K562 (cell line): ENCODE measurements at regions not wholly inside any gene's neighbourhood (a gene's known extent, or its start where the extent isn't known, plus 50 kb on each side); places are given as distances from the start of the nearest gene placed in this dataset.

Source experiments
- ATAC-seq: fragments of 200-7000 bp; cut with Tn5 transposase; 3 replicates; pipeline ENCODE4 v1.9.1; 2020; ENCODE audit warnings: moderate library complexity
- BruUV-seq: library from RNA; stranded (reverse); fragments of 400-500 nt; replicated peaks from 2 replicates; lab custom pipeline; 2021; lab: Mats Ljungman, UMichigan
- CTCF ChIA-PET: fragments of 300-600 bp; formaldehyde crosslinking; extraction: SDS; loops from one replicate; lab custom pipeline; 2021; ENCODE audit warnings: low intra/inter-chr PET ratio; lab: Yijun Ruan, JAX
- POLR2A ChIA-PET: fragments of 300-600, 350-650 bp; sonication (Branson Sonifier 250); formaldehyde crosslinking; extraction: SDS; loops from one replicate; lab custom pipeline; 2021; ENCODE audit warnings: antibody characterized with exemption, inconsistent platforms; lab: Yijun Ruan, JAX
- DNase-seq, 4 experiments: peaks; one replicate each; pipeline versions ENCODE4 v3.0.0 to v3.0.0-alpha.2; 2011 to 2018; ENCODE audit warnings: low spot score in 3 of 4, mixed read lengths in 3 of 4; ENCODE audit errors: extremely low read depth in 1 of 4
- FAIRE-seq: peaks from 2 replicates; lab custom pipeline; 2011; peaks lifted over from hg19 to GRCh38; lab: Jason Lieb, UNC
- H2AFZ ChIP-seq: 2 replicates; pipeline ENCODE4 v1.6.0; 2011; ENCODE audit warnings: low read depth, low read length, control low read depth, inconsistent platforms
- H3K27ac ChIP-seq: fragments of 200-600 bp; 3 replicates; pipeline ENCODE4 v1.8.0; 2011; ENCODE audit warnings: low read depth, mild to moderate bottlenecking, control low read depth, inconsistent platforms, low read length, moderate library complexity, mixed read lengths; ENCODE audit errors: extremely low read depth
- H3K27me3 ChIP-seq, 2 experiments: fragments of 300-600 bp in 1 of 2; 2 replicates in 1 of 2; 3 replicates in 1 of 2; pipeline versions ENCODE4 v1.6.0 to v1.8.0; 2011; ENCODE audit warnings: inconsistent platforms in 2 of 2, low read length in 2 of 2, mild to moderate bottlenecking in 1 of 2, mixed read lengths in 1 of 2, moderate library complexity in 1 of 2; ENCODE audit not compliant: control insufficient read depth in 2 of 2, insufficient read depth in 2 of 2
- H3K36me3 ChIP-seq: fragments of 300-600 bp; 3 replicates; pipeline ENCODE4 v1.8.0; 2011; ENCODE audit warnings: mild to moderate bottlenecking, low read length, inconsistent platforms; ENCODE audit not compliant: control insufficient read depth, insufficient read depth
- H3K4me1 ChIP-seq, 2 experiments: fragments of 200-600 bp in 1 of 2; replicated peaks in 1 of 2; 2 replicates in 1 of 2; 3 replicates in 1 of 2; pipeline versions ENCODE4 v1.5.1 to v1.8.0; 2011; ENCODE audit warnings: inconsistent platforms in 2 of 2, low read length in 2 of 2, mild to moderate bottlenecking in 1 of 2, mixed read lengths in 1 of 2, moderate library complexity in 1 of 2; ENCODE audit not compliant: control insufficient read depth in 2 of 2, insufficient read depth in 2 of 2
- H3K4me2 ChIP-seq: 2 replicates; pipeline ENCODE4 v1.6.1; 2011; ENCODE audit warnings: low read length, control low read depth, inconsistent platforms, mixed read lengths; ENCODE audit not compliant: insufficient read depth
- H3K4me3 ChIP-seq: fragments of 200-600 bp; sonication (generic), shearing (Covaris generic); 2 replicates; pipeline ENCODE4 v1.5.1; 2016; ENCODE audit warnings: control low read depth, inconsistent platforms
- H3K79me2 ChIP-seq: fragments of 200-600 bp; 3 replicates; pipeline ENCODE4 v1.8.0; 2011; ENCODE audit warnings: low read length, inconsistent platforms; ENCODE audit not compliant: control insufficient read depth, insufficient read depth
- H3K9ac ChIP-seq, 2 experiments: 2 replicates each; pipeline versions ENCODE4 v1.6.0 to v1.6.1; 2011; ENCODE audit warnings: low read depth in 2 of 2, low read length in 2 of 2, control low read depth in 1 of 2, inconsistent platforms in 1 of 2, mild to moderate bottlenecking in 1 of 2, mixed read lengths in 1 of 2; ENCODE audit not compliant: insufficient read depth in 1 of 2
- H3K9me1 ChIP-seq: one replicate; pipeline ENCODE4 v1.6.0; 2011; ENCODE audit warnings: inconsistent platforms, mild to moderate bottlenecking, low read length, moderate library complexity; ENCODE audit not compliant: control insufficient read depth, insufficient read depth
- H3K9me3 ChIP-seq: replicated peaks from 2 replicates; pipeline ENCODE4 v1.5.1; 2011; ENCODE audit warnings: low read depth, low read length, inconsistent platforms; ENCODE audit not compliant: control insufficient read depth, insufficient read depth
- H4K20me1 ChIP-seq: replicated peaks from 2 replicates; pipeline ENCODE4 v1.6.1; 2011; ENCODE audit warnings: low read length, inconsistent platforms, mixed read lengths; ENCODE audit not compliant: control insufficient read depth, insufficient read depth
- CREBBP ChIP-seq: IDR thresholded peaks from one replicate; pipeline ENCODE4 v1.6.1; 2012; ENCODE audit warnings: low read depth, mild to moderate bottlenecking, control low read depth, inconsistent platforms, low read length
- KLF13 ChIP-seq: fragments of 450-650 bp; IDR thresholded peaks from 2 replicates; pipeline ENCODE4 v1.6.1; 2016; ENCODE audit warnings: missing genetic modification characterization, low read depth, mild to moderate bottlenecking, missing compliant biosample characterization, moderate library complexity, borderline replicate concordance
- NFATC3 ChIP-seq: fragments of 450-650 bp; IDR thresholded peaks from 2 replicates; pipeline ENCODE4 v1.6.1; 2017; ENCODE audit warnings: mild to moderate bottlenecking
- NFIC ChIP-seq: fragments of 450-650 bp; IDR thresholded peaks from 2 replicates; pipeline ENCODE4 v1.6.1; 2017; ENCODE audit warnings: mild to moderate bottlenecking, inconsistent platforms
- POLR2AphosphoS5 ChIP-seq: IDR thresholded peaks from 2 replicates; pipeline ENCODE4 v1.6.1; 2011; ENCODE audit warnings: mild to moderate bottlenecking, low read depth, low read length, moderate library complexity; ENCODE audit not compliant: control insufficient read depth, insufficient read depth
- TGIF2 ChIP-seq: sonication (generic); formaldehyde crosslinking; IDR thresholded peaks from 2 replicates; pipeline ENCODE4 v1.8.1; 2022; ENCODE audit warnings: mild to moderate bottlenecking, missing genetic modification reagents, moderate library complexity
- WGBS: fragments of 100-300 bp; shearing (Covaris generic); methylation state at CpG from one replicate; pipeline ENCODE4 v1.1.6; 2016; ENCODE audit warnings: low coverage, mixed read lengths; ENCODE audit not compliant: insufficient coverage; ENCODE audit errors: missing lambda C conversion rate; 5-methylcytosine and 5-hydroxymethylcytosine counted together
- in situ Hi-C: fragments of 300-500 bp; cut with MboI; formaldehyde crosslinking; loops from 4 replicates; pipeline ENCODE4 v1.15.0; 2018; ENCODE audit warnings: inconsistent platforms, mixed read lengths
- intact Hi-C: fragments of 100-400 bp; cut with micrococcal nuclease; formaldehyde crosslinking; loops from 2 replicates; pipeline ENCODE4 v1.14.2; 2022

DNA sequence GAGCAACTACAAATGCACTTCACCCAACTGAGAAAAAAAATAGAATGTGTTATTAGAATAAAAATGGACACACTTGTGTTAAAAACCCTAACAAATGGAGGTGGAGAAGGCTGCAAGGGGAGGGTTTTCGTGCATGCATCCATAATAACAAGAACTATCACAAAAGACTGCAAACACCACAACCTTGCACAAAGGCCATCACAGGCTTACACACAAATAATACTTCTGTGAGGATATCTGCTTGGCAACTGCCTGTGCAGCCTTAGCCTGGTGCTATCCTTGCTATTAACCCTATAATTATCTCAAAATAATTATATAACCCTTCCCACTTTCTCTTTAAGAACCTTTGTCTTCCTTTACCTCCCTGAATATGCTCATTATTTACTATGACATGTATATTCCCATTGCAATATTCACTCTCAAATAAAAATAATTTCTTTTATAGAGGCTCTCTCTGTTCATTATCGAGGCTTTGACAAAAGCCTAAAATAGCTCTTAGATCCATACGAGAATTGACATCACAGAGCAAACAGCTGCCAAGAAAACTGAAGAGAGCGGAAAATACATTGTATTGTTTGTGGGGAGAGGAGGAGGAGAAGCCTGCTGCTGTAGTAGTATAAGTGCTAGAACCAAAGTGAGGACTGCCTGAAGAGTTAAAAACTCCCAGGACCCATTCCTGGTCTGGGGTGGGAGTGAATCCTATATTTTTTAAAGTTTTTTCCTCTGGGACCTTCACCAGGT is 1768.7 kb downstream of the BRINP3 start:
- Histone ChIP-seq H3K27me3 (no peaks in the 10 kb centered on the region), H3K9me3 (no peaks in the 10 kb centered on the region), H4K20me1 (no peaks in the 10 kb centered on the region), H3K4me1 (no peaks in the 10 kb centered on the region), H3K36me3 (no peaks in the 10 kb centered on the region), H3K4me2 (no peak overlapping the region), H3K9me1 (no peaks in the 10 kb centered on the region), H2AFZ (no peak overlapping the region), H3K4me3 (no peak overlapping the region), H3K79me2 (no peaks in the 10 kb centered on the region)
- POLR2A ChIA-PET = no interaction called here
- no TSS peak for BruUV-seq
- no peak for TF ChIP-seq NFIC
- TF ChIP-seq, all 486 proteins: peak for 0
- 2% methylated on average over 4 of the region's 4 CpGs for WGBS
- H3K9ac ChIP-seq = no peak overlapping the region
- DNase-seq (no peak), FAIRE-seq (no peak), ATAC-seq (no peak)
- intact Hi-C loops (no loop called here), in situ Hi-C loops (no loop called here)
- H3K27ac ChIP-seq = no peak overlapping the region
- CTCF ChIA-PET = no interaction called here

DNA sequence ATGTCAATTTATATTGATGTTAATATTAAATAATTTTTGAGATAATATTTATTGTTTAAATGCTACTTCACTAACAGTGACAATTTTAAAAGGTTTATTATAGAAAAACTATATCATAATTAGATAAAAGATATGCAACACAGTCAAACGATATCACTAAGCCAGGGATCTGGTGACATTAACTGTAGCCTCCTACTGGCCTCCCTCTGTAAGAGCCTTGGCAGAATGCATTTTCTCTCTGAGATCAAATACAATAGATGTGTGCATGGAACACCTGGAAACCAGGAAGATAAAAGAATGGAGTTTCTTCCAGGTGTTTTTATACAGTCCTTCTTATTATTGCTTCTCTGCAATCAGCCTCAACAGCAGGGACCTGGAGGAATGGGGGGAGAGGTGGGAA is 1762.1 kb downstream of the BRINP3 start:
- no peak overlapping the region for H2AFZ ChIP-seq
- no peak for FAIRE-seq

More for the DNA sequence above, 1762.1 kb downstream of the BRINP3 start:
- no peak overlapping the region for H3K4me3 ChIP-seq
- ChIA-PET POLR2A (no interaction called here), CTCF (no interaction called here)
- DNase-seq = no peak
- no TSS peak for BruUV-seq
- H3K9ac ChIP-seq = no peak overlapping the region
- TF ChIP-seq NFATC3 = no peak
- TF ChIP-seq KLF13 (tag) = no peak
- no peak for TF ChIP-seq POLR2AphosphoS5
- TF ChIP-seq TGIF2 (CRISPR knock-in tag) = no peak
- TF ChIP-seq CREBBP = no peak
- TF ChIP-seq, all 486 proteins: peak for 0
- no peak overlapping the region for H3K4me2 ChIP-seq
- no peaks in the 10 kb centered on the region for H3K4me1 ChIP-seq
- ATAC-seq = no peak
- H3K27me3 ChIP-seq = no peaks in the 10 kb centered on the region
- no peaks in the 10 kb centered on the region for H3K79me2 ChIP-seq
- H3K9me3 ChIP-seq = 0 out of 2 replicates have a peak, but pooled peaks cover 1% of the 10 kb centered on the region
- no peaks in the 10 kb centered on the region for H3K9me1 ChIP-seq
- H4K20me1 ChIP-seq = no peaks in the 10 kb centered on the region
- no peak overlapping the region for H3K27ac ChIP-seq
- in situ Hi-C loops = no loop called here
- H3K36me3 ChIP-seq = no peaks in the 10 kb centered on the region
- WGBS = 0% methylated on average over 1 of the region's 1 CpG
- intact Hi-C loops = no loop called here
